CD14-positive monocyte (primary cell): ENCODE measurements at regions not wholly inside any gene's neighbourhood (a gene's known extent, or its start where the extent isn't known, plus 50 kb on each side); places are given as distances from the start of the nearest gene placed in this dataset.

Experiments
- DNase-seq, 3 donors: peaks; one replicate each; pipeline ENCODE4 v3.0.0-alpha.2; 2011 to 2022
- H2AFZ ChIP-seq: 2 replicates; pipeline ENCODE4 v1.6.0; 2012; ENCODE audit warnings: mild to moderate bottlenecking, low read depth, low read length, inconsistent platforms; ENCODE audit not compliant: insufficient read depth, poor library complexity, severe bottlenecking
- H3K27ac ChIP-seq, 2 donors: 1 replicate in 1 of 2; 2 replicates in 1 of 2; pipeline ENCODE4 v1.5.1; 2012 to 2013; ENCODE audit warnings: low read length in 2 of 2, control low read depth in 1 of 2, inconsistent platforms in 1 of 2, low read depth in 1 of 2, mild to moderate bottlenecking in 1 of 2
- H3K27me3 ChIP-seq, 2 donors: one replicate each; pipeline versions ENCODE4 v1.6.0 to v1.6.1; 2011 to 2013; ENCODE audit warnings: low read length in 2 of 2; ENCODE audit not compliant: control insufficient read depth in 2 of 2, insufficient read depth in 2 of 2
- H3K36me3 ChIP-seq, 2 donors: replicated peaks in 1 of 2; 1 replicate in 1 of 2; 2 replicates in 1 of 2; pipeline versions ENCODE4 v1.5.1 to v1.6.1; 2012 to 2013; ENCODE audit warnings: low read length in 2 of 2, control low read depth in 1 of 2, inconsistent platforms in 1 of 2, mild to moderate bottlenecking in 1 of 2; ENCODE audit not compliant: insufficient read depth in 2 of 2, control insufficient read depth in 1 of 2
- H3K4me1 ChIP-seq, 2 donors: 1 replicate in 1 of 2; 2 replicates in 1 of 2; pipeline versions ENCODE4 v1.5.1 to v1.6.1; 2012 to 2013; ENCODE audit warnings: low read length in 2 of 2, control low read depth in 1 of 2, inconsistent platforms in 1 of 2, mild to moderate bottlenecking in 1 of 2, moderate library complexity in 1 of 2; ENCODE audit not compliant: insufficient read depth in 2 of 2, control insufficient read depth in 1 of 2
- H3K4me2 ChIP-seq: replicated peaks from 2 replicates; pipeline ENCODE3; 2012; ENCODE audit warnings: low read length, moderate library complexity, mild to moderate bottlenecking; ENCODE audit not compliant: poor library complexity, severe bottlenecking; ENCODE audit errors: extremely low read depth
- H3K4me3 ChIP-seq, 3 experiments: fragments of 200-600 bp in 1 of 3; sonication (generic) in 1 of 3; replicated peaks in 1 of 3; 1 replicate in 2 of 3; 2 replicates in 1 of 3; pipeline ENCODE4 v1.5.1; 2011 to 2013; ENCODE audit warnings: low read length in 3 of 3, mild to moderate bottlenecking in 3 of 3, control low read depth in 2 of 3, low read depth in 2 of 3, inconsistent platforms in 1 of 3, moderate library complexity in 1 of 3
- H3K79me2 ChIP-seq: 2 replicates; pipeline ENCODE4 v1.6.0; 2012; ENCODE audit warnings: mild to moderate bottlenecking, control low read depth, inconsistent platforms, low read length, moderate library complexity; ENCODE audit not compliant: insufficient read depth
- H3K9ac ChIP-seq: 2 replicates; pipeline ENCODE4 v1.6.0; 2017; ENCODE audit warnings: low read length, mild to moderate bottlenecking; ENCODE audit not compliant: insufficient read depth, poor library complexity, severe bottlenecking
- H3K9me3 ChIP-seq, 2 donors: replicated peaks in 1 of 2; 1 replicate in 1 of 2; 2 replicates in 1 of 2; pipeline versions ENCODE4 v1.5.1 to v1.6.1; 2012 to 2013; ENCODE audit warnings: low read length in 2 of 2, control low read depth in 1 of 2; ENCODE audit not compliant: control insufficient read depth in 1 of 2, insufficient read depth in 1 of 2
- H4K20me1 ChIP-seq: 2 replicates; pipeline ENCODE4 v1.6.0; 2012; ENCODE audit warnings: mild to moderate bottlenecking, low read length, control low read depth, moderate library complexity; ENCODE audit not compliant: insufficient read depth
- H3K27ac Mint-ChIP-seq, 7 donors: one replicate each; pipeline ENCODE4 v1.8.0; 2020; ENCODE audit warnings: mild to moderate bottlenecking in 7 of 7, mixed read lengths in 7 of 7, moderate library complexity in 6 of 7, inconsistent platforms in 2 of 7
- H3K27me3 Mint-ChIP-seq, 3 donors: one replicate each; pipeline ENCODE4 v1.8.0; 2021 to 2022; ENCODE audit warnings: low read depth in 3 of 3, mild to moderate bottlenecking in 3 of 3, mixed read lengths in 3 of 3, moderate library complexity in 3 of 3, inconsistent platforms in 1 of 3
- H3K36me3 Mint-ChIP-seq, 2 donors: one replicate each; pipeline ENCODE4 v1.8.0; 2020; ENCODE audit warnings: mixed read lengths in 2 of 2, inconsistent platforms in 1 of 2, mild to moderate bottlenecking in 1 of 2
- H3K4me1 Mint-ChIP-seq: one replicate; pipeline ENCODE4 v1.8.0; 2020; ENCODE audit warnings: mild to moderate bottlenecking, mixed read lengths
- H3K4me3 Mint-ChIP-seq, 2 donors: one replicate each; pipeline ENCODE4 v1.8.0; 2020; ENCODE audit warnings: mild to moderate bottlenecking in 2 of 2, mixed read lengths in 2 of 2, moderate library complexity in 1 of 2
- H3K9me3 Mint-ChIP-seq, 7 donors: one replicate each; pipeline ENCODE4 v1.8.0; 2020 to 2022; ENCODE audit warnings: mixed read lengths in 7 of 7, mild to moderate bottlenecking in 6 of 7, moderate library complexity in 6 of 7, inconsistent platforms in 2 of 7
- CTCF ChIP-seq: fragments of 200-600 bp; IDR thresholded peaks from one replicate; pipeline ENCODE4 v1.8.0; 2022; ENCODE audit warnings: antibody characterized with exemption, mild to moderate bottlenecking
- WGBS: methylation state at CpG from one replicate; pipeline ENCODE4 v1.1.5; 2013; ENCODE audit warnings: missing lambda C conversion rate; ENCODE audit not compliant: insufficient coverage; 5-methylcytosine and 5-hydroxymethylcytosine counted together
- intact Hi-C, 2 donors: fragments of 100-400 bp; cut with micrococcal nuclease; formaldehyde crosslinking; loops; one replicate each; pipeline versions ENCODE4 v1.15.0 to v1.15.1; 2023

GRCh38 chr5:102627315-102627714 is 127.8 kb upstream of the PAM start:
- no peaks in the 10 kb centered on the region for H3K9me3 ChIP-seq
- no peak overlapping the region for H3K27ac ChIP-seq
- peaks cover 0 to 4% (median 2%) of the 10 kb centered on the region in 7 donors for H3K9me3 Mint-ChIP-seq
- no peak overlapping the region for H3K4me3 ChIP-seq
- no peak overlapping the region for H3K9ac ChIP-seq
- H2AFZ ChIP-seq, result no peak overlapping the region
- no peaks in the 10 kb centered on the region for H3K27me3 ChIP-seq
- no peaks in the 10 kb centered on the region for H3K4me1 ChIP-seq
- H3K79me2 ChIP-seq, result no peaks in the 10 kb centered on the region
- no peaks in the 10 kb centered on the region for H3K27me3 Mint-ChIP-seq
- no peak for TF ChIP-seq CTCF
- no peaks in the 10 kb centered on the region for H3K4me1 Mint-ChIP-seq
- no peaks in the 10 kb centered on the region for H4K20me1 ChIP-seq
- DNase-seq, result no peak
- no peak overlapping the region for H3K27ac Mint-ChIP-seq
- H3K4me2 ChIP-seq, result no peak overlapping the region
- H3K36me3 Mint-ChIP-seq, result no peaks in the 10 kb centered on the region
- no peak overlapping the region for H3K4me3 Mint-ChIP-seq
- no peaks in the 10 kb centered on the region for H3K36me3 ChIP-seq
- intact Hi-C loops, result no loop called here

- DNase-seq, result no peak
- Mint-ChIP-seq H3K9me3 (peaks cover 0 to 10% (median 6%) of the 10 kb centered on the region in 7 donors), H3K36me3 (no peaks in the 10 kb centered on the region), H3K4me3 (no peak overlapping the region), H3K4me1 (no peaks in the 10 kb centered on the region), H3K27me3 (no peaks in the 10 kb centered on the region), H3K27ac (peak overlapping the region in 1 of 7 donors; percentile 36)
- Histone ChIP-seq H3K4me1 (no peaks in the 10 kb centered on the region), H3K36me3 (no peaks in the 10 kb centered on the region), H3K79me2 (no peaks in the 10 kb centered on the region), H3K4me2 (no peak overlapping the region), H3K9ac (no peak overlapping the region), H3K27ac (no peak overlapping the region), H4K20me1 (no peaks in the 10 kb centered on the region), H3K27me3 (no peaks in the 10 kb centered on the region), H3K9me3 (no peaks in the 10 kb centered on the region), H2AFZ (no peak overlapping the region), H3K4me3 (no peak overlapping the region)
- WGBS, result 0% methylated on average over 2 of the region's 3 CpGs
- TF ChIP-seq CTCF, result no peak
- intact Hi-C loops, result no loop called here
Measured at GRCh38 chr5:102628441-102629175, 126.5 kb upstream of the PAM start.
